ENCODE measurements at regions not wholly inside any gene's neighbourhood (a gene's known extent, or its start where the extent isn't known, plus 50 kb on each side); places are given as distances from the start of the nearest gene placed in this dataset.

GRCh38 chr18:29259838-29260237 lies 1082.9 kb upstream of the CDH2 start:
- Histone ChIP-seq H3K4me3 (ENCODE audit: low read depth, low read length, poor library complexity, severe bottlenecking) (no peak overlapping the region), H3K4me1 (ENCODE audit: insufficient read depth, low read length, poor library complexity, severe bottlenecking) (no peaks in the 10 kb centered on the region), H3K27me3 (replicated peaks; ENCODE audit: insufficient read depth, low read depth, low read length, poor library complexity) (peaks cover 7% of the 10 kb centered on the region), H3K27ac (ENCODE audit: low read depth, low read length, poor library complexity, severe bottlenecking) (no peak overlapping the region), H3K36me3 (ENCODE audit: insufficient read depth, low read length, poor library complexity, severe bottlenecking) (no peaks in the 10 kb centered on the region), H3K9me3 (ENCODE audit: low read depth, low read length, poor library complexity, severe bottlenecking) (peaks cover 6% of the 10 kb centered on the region)
- intact Hi-C loops (cut with micrococcal nuclease; ENCODE audit: unreplicated experiment), result loop anchor here (5.0 kb wide), 1 partner anchor 47 kb away; no protein-coding TSS in a partner anchor
- no peak for DNase-seq (ENCODE audit: low spot score)
- POLR2A ChIA-PET (ENCODE audit: low non-redundant PET), result no interaction called here
- BruUV-seq (replicated peaks), result no TSS peak
- TF ChIP-seq EZH2 (IDR thresholded peaks at IDR 0.05; ENCODE audit: borderline replicate concordance, low read depth, low read length, poor library complexity, severe bottlenecking), result no peak
- CTCF ChIA-PET, result no interaction called here

GRCh38 chr18:29254123-29254522 lies 1077.2 kb upstream of the CDH2 start:
- TF ChIP-seq EZH2 (IDR thresholded peaks at IDR 0.05; ENCODE audit: borderline replicate concordance, low read depth, low read length, poor library complexity, severe bottlenecking), result no peak
- TF ChIP-seq, protein P1, sequence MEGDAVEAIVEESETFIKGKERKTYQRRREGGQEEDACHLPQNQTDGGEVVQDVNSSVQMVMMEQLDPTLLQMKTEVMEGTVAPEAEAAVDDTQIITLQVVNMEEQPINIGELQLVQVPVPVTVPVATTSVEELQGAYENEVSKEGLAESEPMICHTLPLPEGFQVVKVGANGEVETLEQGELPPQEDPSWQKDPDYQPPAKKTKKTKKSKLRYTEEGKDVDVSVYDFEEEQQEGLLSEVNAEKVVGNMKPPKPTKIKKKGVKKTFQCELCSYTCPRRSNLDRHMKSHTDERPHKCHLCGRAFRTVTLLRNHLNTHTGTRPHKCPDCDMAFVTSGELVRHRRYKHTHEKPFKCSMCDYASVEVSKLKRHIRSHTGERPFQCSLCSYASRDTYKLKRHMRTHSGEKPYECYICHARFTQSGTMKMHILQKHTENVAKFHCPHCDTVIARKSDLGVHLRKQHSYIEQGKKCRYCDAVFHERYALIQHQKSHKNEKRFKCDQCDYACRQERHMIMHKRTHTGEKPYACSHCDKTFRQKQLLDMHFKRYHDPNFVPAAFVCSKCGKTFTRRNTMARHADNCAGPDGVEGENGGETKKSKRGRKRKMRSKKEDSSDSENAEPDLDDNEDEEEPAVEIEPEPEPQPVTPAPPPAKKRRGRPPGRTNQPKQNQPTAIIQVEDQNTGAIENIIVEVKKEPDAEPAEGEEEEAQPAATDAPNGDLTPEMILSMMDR (conservative IDR thresholded peaks at IDR 0.05; ENCODE audit: low read depth, low read length), result no peak
- intact Hi-C loops (cut with micrococcal nuclease; ENCODE audit: unreplicated experiment), result no loop called here
- Histone ChIP-seq H3K4me3 (ENCODE audit: low read depth, low read length, poor library complexity, severe bottlenecking) (no peak overlapping the region), H3K27ac (ENCODE audit: low read depth, low read length, poor library complexity, severe bottlenecking) (no peak overlapping the region), H3K36me3 (ENCODE audit: insufficient read depth, low read length, poor library complexity, severe bottlenecking) (no peaks in the 10 kb centered on the region), H3K9me3 (ENCODE audit: low read depth, low read length, poor library complexity, severe bottlenecking) (no peaks in the 10 kb centered on the region), H3K4me1 (ENCODE audit: insufficient read depth, low read length, poor library complexity, severe bottlenecking) (peaks cover 10% of the 10 kb centered on the region), H3K27me3 (replicated peaks; ENCODE audit: insufficient read depth, low read depth, low read length, poor library complexity) (peaks cover 7% of the 10 kb centered on the region)
- POLR2A ChIA-PET (ENCODE audit: low non-redundant PET), result no interaction called here
- no peak for DNase-seq (ENCODE audit: low spot score)
- CTCF ChIA-PET, result no interaction called here
- no TSS peak for BruUV-seq (replicated peaks)

- Histone ChIP-seq H3K27me3 (replicated peaks; ENCODE audit: insufficient read depth, low read depth, low read length, poor library complexity) (no peaks in the 10 kb centered on the region), H3K36me3 (ENCODE audit: insufficient read depth, low read length, poor library complexity, severe bottlenecking) (no peaks in the 10 kb centered on the region), H3K27ac (ENCODE audit: low read depth, low read length, poor library complexity, severe bottlenecking) (no peak overlapping the region), H3K4me3 (ENCODE audit: low read depth, low read length, poor library complexity, severe bottlenecking) (no peak overlapping the region), H3K9me3 (ENCODE audit: low read depth, low read length, poor library complexity, severe bottlenecking) (no peaks in the 10 kb centered on the region), H3K4me1 (ENCODE audit: insufficient read depth, low read length, poor library complexity, severe bottlenecking) (peaks cover 10% of the 10 kb centered on the region)
- CTCF ChIA-PET, result interaction anchor here (0.7 kb wide), 1 partner anchor 1255 kb away, joined by 4 read pairs; no protein-coding TSS in a partner anchor
- no TSS peak for BruUV-seq (replicated peaks)
- no peak for DNase-seq (ENCODE audit: low spot score)
- POLR2A ChIA-PET (ENCODE audit: low non-redundant PET), result no interaction called here
- intact Hi-C loops (cut with micrococcal nuclease; ENCODE audit: unreplicated experiment), result no loop called here
- no peak for TF ChIP-seq EZH2 (IDR thresholded peaks at IDR 0.05; ENCODE audit: borderline replicate concordance, low read depth, low read length, poor library complexity, severe bottlenecking)
- TF ChIP-seq, protein P1 (conservative IDR thresholded peaks at IDR 0.05; ENCODE audit: low read depth, low read length), result no peak
These were observed 1074.8 kb upstream of the CDH2 start for GRCh38 chr18:29251681-29252080.

DNA sequence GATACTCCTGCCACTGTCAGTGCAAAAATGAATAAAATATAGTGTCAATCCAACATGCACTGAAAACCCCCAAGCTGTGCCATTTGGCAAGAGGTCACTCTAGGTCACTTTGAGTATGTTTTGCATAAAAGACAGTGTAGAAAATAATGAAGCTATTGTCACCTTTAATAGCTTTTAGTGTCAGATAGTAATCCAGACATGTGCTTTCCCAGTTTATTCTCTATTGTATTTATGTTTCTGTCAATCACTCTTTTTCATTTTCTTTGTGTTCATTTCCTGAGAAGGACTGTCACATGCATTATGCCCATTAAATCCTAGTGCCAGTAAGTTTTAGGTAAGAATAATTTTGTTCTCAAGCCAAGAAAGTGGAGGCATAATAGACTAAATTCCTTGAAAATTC lies 1073.9 kb upstream of the CDH2 start:
- Histone ChIP-seq H3K27ac (ENCODE audit: low read depth, low read length, poor library complexity, severe bottlenecking) (no peak overlapping the region), H3K4me3 (ENCODE audit: low read depth, low read length, poor library complexity, severe bottlenecking) (no peak overlapping the region), H3K27me3 (replicated peaks; ENCODE audit: insufficient read depth, low read depth, low read length, poor library complexity) (no peaks in the 10 kb centered on the region), H3K9me3 (ENCODE audit: low read depth, low read length, poor library complexity, severe bottlenecking) (no peaks in the 10 kb centered on the region), H3K4me1 (ENCODE audit: insufficient read depth, low read length, poor library complexity, severe bottlenecking) (peaks cover 10% of the 10 kb centered on the region), H3K36me3 (ENCODE audit: insufficient read depth, low read length, poor library complexity, severe bottlenecking) (no peaks in the 10 kb centered on the region)
- no peak for TF ChIP-seq EZH2 (IDR thresholded peaks at IDR 0.05; ENCODE audit: borderline replicate concordance, low read depth, low read length, poor library complexity, severe bottlenecking)
- TF ChIP-seq, protein P1 (conservative IDR thresholded peaks at IDR 0.05; ENCODE audit: low read depth, low read length), result no peak
- DNase-seq (ENCODE audit: low spot score), result peak; percentile 6
- ChIA-PET POLR2A (ENCODE audit: low non-redundant PET) (no interaction called here), CTCF (no interaction called here)
- BruUV-seq (replicated peaks), result no TSS peak
- intact Hi-C loops (cut with micrococcal nuclease; ENCODE audit: unreplicated experiment), result no loop called here

Measured in A673 (cell line).